ENCODE measurements at regions not wholly inside any gene's neighbourhood (a gene's known extent, or its start where the extent isn't known, plus 50 kb on each side); places are given as distances from the start of the nearest gene placed in this dataset.

GRCh38 chr13:72379581-72379980 is 347.8 kb downstream of the MZT1 start:
- no peak for DNase-seq (ENCODE audit: low read depth in 2 of 2)

- no peak for DNase-seq (ENCODE audit: low read depth in 2 of 2)
Measured at GRCh38 chr13:72368031-72368430, 359.4 kb downstream of the MZT1 start.

GRCh38 chr13:72346716-72347115 is 380.7 kb downstream of the MZT1 start:
- DNase-seq (ENCODE audit: low read depth in 2 of 2): no peak

GRCh38 chr13:72342364-72342763 is 385.1 kb downstream of the MZT1 start:
- DNase-seq (ENCODE audit: low read depth in 2 of 2): no peak

- DNase-seq (ENCODE audit: low read depth in 2 of 2): no peak
Measured at GRCh38 chr13:72341904-72342303, 385.5 kb downstream of the MZT1 start.

- no peak for DNase-seq (ENCODE audit: low read depth in 2 of 2)
Measured at GRCh38 chr13:72317346-72318109, 409.9 kb downstream of the MZT1 start.

- no peak for DNase-seq (ENCODE audit: low read depth in 2 of 2)
Measured at GRCh38 chr13:72316716-72317115, 410.7 kb downstream of the MZT1 start.

GRCh38 chr13:72315312-72315711 is 412.1 kb downstream of the MZT1 start:
- no peak for DNase-seq (ENCODE audit: low read depth in 2 of 2)

GRCh38 chr13:72314210-72314609 is 413.2 kb downstream of the MZT1 start:
- DNase-seq (ENCODE audit: low read depth in 2 of 2): no peak

- no peak for DNase-seq (ENCODE audit: low read depth in 2 of 2)
Measured at GRCh38 chr13:72313546-72313945, 413.9 kb downstream of the MZT1 start.

GRCh38 chr13:72303941-72304746 is 423.3 kb downstream of the MZT1 start:
- DNase-seq (ENCODE audit: low read depth in 2 of 2): no peak

- DNase-seq (ENCODE audit: low read depth in 2 of 2): no peak
Measured at GRCh38 chr13:72296246-72296645, 429.2 kb upstream of the DACH1 start.

- no peak for DNase-seq (ENCODE audit: low read depth in 2 of 2)
Measured at GRCh38 chr13:72295153-72295552, 428.1 kb upstream of the DACH1 start.

- no peak for DNase-seq (ENCODE audit: low read depth in 2 of 2)
Measured at GRCh38 chr13:72293206-72293605, 426.2 kb upstream of the DACH1 start.

GRCh38 chr13:72290962-72291681 is 424.1 kb upstream of the DACH1 start:
- no peak for DNase-seq (ENCODE audit: low read depth in 2 of 2)

GRCh38 chr13:72286421-72286820 is 419.4 kb upstream of the DACH1 start:
- no peak for DNase-seq (ENCODE audit: low read depth in 2 of 2)

- no peak for DNase-seq (ENCODE audit: low read depth in 2 of 2)
Measured at GRCh38 chr13:72284791-72285190, 417.8 kb upstream of the DACH1 start.

GRCh38 chr13:72261732-72262131 is 394.7 kb upstream of the DACH1 start:
- no peak for DNase-seq (ENCODE audit: low read depth in 2 of 2)

GRCh38 chr13:72259528-72259927 is 392.5 kb upstream of the DACH1 start:
- no peak for DNase-seq (ENCODE audit: low read depth in 2 of 2)

GRCh38 chr13:72258340-72258981 is 391.5 kb upstream of the DACH1 start:
- DNase-seq (ENCODE audit: low read depth in 2 of 2): no peak

- no peak for DNase-seq (ENCODE audit: low read depth in 2 of 2)
Measured at GRCh38 chr13:72255908-72256307, 388.9 kb upstream of the DACH1 start.

- DNase-seq (ENCODE audit: low read depth in 2 of 2): no peak
Measured at GRCh38 chr13:72253754-72254153, 386.8 kb upstream of the DACH1 start.

Measured in stimulated activated CD4-positive, alpha-beta T cell treated with anti-CD3 and anti-CD28 coated beads, Interleukin-15, amount 100 ng/mL, for 48 hours (primary cell).